Adipocyte (in vitro differentiated cells): ENCODE measurements at regions not wholly inside any gene's neighbourhood (a gene's known extent, or its start where the extent isn't known, plus 50 kb on each side); places are given as distances from the start of the nearest gene placed in this dataset.

Experiments used
- DNase-seq: peaks from one replicate; pipeline ENCODE4 v3.0.0-alpha.2; 2015; ENCODE audit warnings: low read depth
- H3K27me3 ChIP-seq: replicated peaks from 2 replicates; pipeline ENCODE4 v1.7.0; 2013; ENCODE audit warnings: mild to moderate bottlenecking, low read length, moderate library complexity; ENCODE audit not compliant: control insufficient read depth, insufficient read depth
- H3K36me3 ChIP-seq: 2 replicates; pipeline ENCODE4 v1.7.0; 2013; ENCODE audit warnings: low read length, mild to moderate bottlenecking, moderate library complexity; ENCODE audit not compliant: control insufficient read depth, insufficient read depth, severe bottlenecking
- H3K4me1 ChIP-seq: 2 replicates; pipeline ENCODE4 v1.7.0; 2013; ENCODE audit warnings: mild to moderate bottlenecking, low read length, moderate library complexity; ENCODE audit not compliant: control insufficient read depth, insufficient read depth
- H3K4me3 ChIP-seq: 2 replicates; pipeline ENCODE4 v1.7.0; 2013; ENCODE audit warnings: mild to moderate bottlenecking, low read length, moderate library complexity
- H3K9ac ChIP-seq: 2 replicates; pipeline ENCODE4 v1.7.0; 2013; ENCODE audit warnings: mild to moderate bottlenecking, low read length, moderate library complexity
- H3K9me3 ChIP-seq: 2 replicates; pipeline ENCODE4 v1.7.0; 2013; ENCODE audit warnings: mild to moderate bottlenecking, low read length, moderate library complexity; ENCODE audit not compliant: control insufficient read depth

- H3K27me3 ChIP-seq: no peaks in the 10 kb centered on the region
- no peak overlapping the region for H3K4me3 ChIP-seq
- no peaks in the 10 kb centered on the region for H3K4me1 ChIP-seq
- no peaks in the 10 kb centered on the region for H3K9me3 ChIP-seq
- peak; percentile 78 for DNase-seq
- H3K9ac ChIP-seq: no peak overlapping the region
- H3K36me3 ChIP-seq: no peaks in the 10 kb centered on the region
These were observed 76.9 kb downstream of the PRL start for GRCh38 chr6:22219925-22220324.

GRCh38 chr6:22221211-22221610 lies 75.6 kb downstream of the PRL start:
- H3K36me3 ChIP-seq: no peaks in the 10 kb centered on the region
- H3K9me3 ChIP-seq: no peaks in the 10 kb centered on the region
- H3K4me1 ChIP-seq: no peaks in the 10 kb centered on the region
- H3K4me3 ChIP-seq: no peak overlapping the region
- H3K27me3 ChIP-seq: no peaks in the 10 kb centered on the region
- no peak overlapping the region for H3K9ac ChIP-seq
- DNase-seq: peak; percentile 15

- H3K4me1 ChIP-seq: no peaks in the 10 kb centered on the region
- DNase-seq: no peak
- H3K36me3 ChIP-seq: no peaks in the 10 kb centered on the region
- H3K9ac ChIP-seq: no peak overlapping the region
- H3K9me3 ChIP-seq: no peaks in the 10 kb centered on the region
- H3K4me3 ChIP-seq: no peak overlapping the region
- H3K27me3 ChIP-seq: no peaks in the 10 kb centered on the region
These were observed 75.2 kb downstream of the PRL start for GRCh38 chr6:22221630-22222029.

GRCh38 chr6:22222469-22222868 lies 74.4 kb downstream of the PRL start:
- H3K4me1 ChIP-seq: no peaks in the 10 kb centered on the region
- no peaks in the 10 kb centered on the region for H3K9me3 ChIP-seq
- H3K36me3 ChIP-seq: no peaks in the 10 kb centered on the region
- H3K9ac ChIP-seq: no peak overlapping the region
- H3K4me3 ChIP-seq: no peak overlapping the region
- DNase-seq: no peak
- no peaks in the 10 kb centered on the region for H3K27me3 ChIP-seq

GRCh38 chr6:22227824-22228610 lies 68.8 kb downstream of the PRL start:
- DNase-seq: no peak
- H3K4me3 ChIP-seq: no peak overlapping the region
- no peaks in the 10 kb centered on the region for H3K36me3 ChIP-seq
- no peak overlapping the region for H3K9ac ChIP-seq
- no peaks in the 10 kb centered on the region for H3K4me1 ChIP-seq
- no peaks in the 10 kb centered on the region for H3K27me3 ChIP-seq
- H3K9me3 ChIP-seq: no peaks in the 10 kb centered on the region

GRCh38 chr6:22231050-22231449 lies 65.8 kb downstream of the PRL start:
- Histone ChIP-seq H3K4me1 (peaks cover 2% of the 10 kb centered on the region), H3K36me3 (no peaks in the 10 kb centered on the region), H3K9ac (no peak overlapping the region), H3K4me3 (no peak overlapping the region), H3K27me3 (no peaks in the 10 kb centered on the region), H3K9me3 (no peaks in the 10 kb centered on the region)
- no peak for DNase-seq

- Histone ChIP-seq H3K9me3 (no peaks in the 10 kb centered on the region), H3K36me3 (no peaks in the 10 kb centered on the region), H3K27me3 (no peaks in the 10 kb centered on the region), H3K9ac (no peak overlapping the region), H3K4me3 (no peak overlapping the region), H3K4me1 (peaks cover 7% of the 10 kb centered on the region)
- DNase-seq: peak; percentile 27
These were observed 65.2 kb downstream of the PRL start for GRCh38 chr6:22231616-22232015.

GRCh38 chr6:22236626-22237414 lies 60.0 kb downstream of the PRL start:
- H3K4me1 ChIP-seq: peaks cover 31% of the 10 kb centered on the region
- H3K9me3 ChIP-seq: no peaks in the 10 kb centered on the region
- no peak overlapping the region for H3K9ac ChIP-seq
- peak; percentile 79 for DNase-seq
- H3K36me3 ChIP-seq: no peaks in the 10 kb centered on the region
- no peaks in the 10 kb centered on the region for H3K27me3 ChIP-seq
- no peak overlapping the region for H3K4me3 ChIP-seq
